ENCODE measurements at regions not wholly inside any gene's neighbourhood (a gene's known extent, or its start where the extent isn't known, plus 50 kb on each side); places are given as distances from the start of the nearest gene placed in this dataset.
A peak's percentile ranks its signal among the peaks of the same experiment; 100 is the strongest.

DNA sequence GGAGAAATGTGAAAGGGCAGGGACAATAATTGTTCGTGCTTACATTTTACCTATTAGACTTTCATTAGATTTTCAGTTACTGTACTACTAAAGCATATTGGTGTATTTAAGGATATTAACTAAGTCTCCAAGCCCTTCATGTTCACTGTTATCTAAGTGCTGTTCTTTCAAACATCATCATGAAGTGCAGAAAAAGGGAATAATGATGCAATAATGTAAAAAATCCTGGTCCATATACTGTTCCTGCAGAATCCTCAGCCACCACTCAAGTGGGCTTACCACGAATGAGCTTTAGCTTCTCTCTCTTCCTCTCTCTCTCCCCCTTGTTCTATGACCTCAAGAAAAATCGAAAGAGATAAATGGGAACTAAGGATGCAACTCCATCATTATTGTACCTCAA lies 600.7 kb downstream of the UTRN start:
- H4K20me1 ChIP-seq (ENCODE audit: insufficient read depth, low read length), result no peaks in the 10 kb centered on the region
- H3K4me2 ChIP-seq (ENCODE audit: low read depth, low read length), result no peak overlapping the region
- peaks cover 15% of the 10 kb centered on the region for H3K4me1 ChIP-seq (ENCODE audit: insufficient read depth, low read length)
- H3K79me2 ChIP-seq (ENCODE audit: insufficient read depth, low read length), result no peaks in the 10 kb centered on the region
- in situ Hi-C loops (cut with HindIII; ENCODE audit: extremely low pct_ligation_motif_present, low pct_unique_long_range_greater_than_20kb), result no loop called here
- ATAC-seq (no peak), DNase-seq (ENCODE audit: low spot score) (no peak), FAIRE-seq (no peak)
- TF ChIP-seq, protein P1, sequence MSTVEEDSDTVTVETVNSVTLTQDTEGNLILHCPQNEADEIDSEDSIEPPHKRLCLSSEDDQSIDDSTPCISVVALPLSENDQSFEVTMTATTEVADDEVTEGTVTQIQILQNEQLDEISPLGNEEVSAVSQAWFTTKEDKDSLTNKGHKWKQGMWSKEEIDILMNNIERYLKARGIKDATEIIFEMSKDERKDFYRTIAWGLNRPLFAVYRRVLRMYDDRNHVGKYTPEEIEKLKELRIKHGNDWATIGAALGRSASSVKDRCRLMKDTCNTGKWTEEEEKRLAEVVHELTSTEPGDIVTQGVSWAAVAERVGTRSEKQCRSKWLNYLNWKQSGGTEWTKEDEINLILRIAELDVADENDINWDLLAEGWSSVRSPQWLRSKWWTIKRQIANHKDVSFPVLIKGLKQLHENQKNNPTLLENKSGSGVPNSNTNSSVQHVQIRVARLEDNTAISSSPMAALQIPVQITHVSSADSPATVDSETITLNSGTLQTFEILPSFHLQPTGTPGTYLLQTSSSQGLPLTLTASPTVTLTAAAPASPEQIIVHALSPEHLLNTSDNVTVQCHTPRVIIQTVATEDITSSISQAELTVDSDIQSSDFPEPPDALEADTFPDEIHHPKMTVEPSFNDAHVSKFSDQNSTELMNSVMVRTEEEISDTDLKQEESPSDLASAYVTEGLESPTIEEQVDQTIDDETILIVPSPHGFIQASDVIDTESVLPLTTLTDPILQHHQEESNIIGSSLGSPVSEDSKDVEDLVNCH (CRISPR knock-in tag; IDR thresholded peaks at IDR 0.05), result no peak
- TF ChIP-seq PHF8 (CRISPR knock-in tag; IDR thresholded peaks at IDR 0.05) (no peak), HNF4A (CRISPR knock-in tag; IDR thresholded peaks at IDR 0.05) (no peak), ZNF24 (IDR thresholded peaks at IDR 0.05) (no peak), ZNF337 (CRISPR knock-in tag; IDR thresholded peaks at IDR 0.05; ENCODE audit: borderline replicate concordance, low read depth) (no peak), CEBPB (IDR thresholded peaks at IDR 0.05; ENCODE audit: borderline replicate concordance, low read depth, low read length) (peak; percentile 42; the same call in 1 of the 2 replicates), ZSCAN21 (CRISPR knock-in tag; IDR thresholded peaks at IDR 0.05; ENCODE audit: borderline replicate concordance) (no peak), ZNF83 (CRISPR knock-in tag; IDR thresholded peaks at IDR 0.05; ENCODE audit: borderline replicate concordance) (no peak), ATF7 (IDR thresholded peaks at IDR 0.05) (peak; percentile 84), ATF7 (CRISPR knock-in tag; IDR thresholded peaks at IDR 0.05) (no peak), SP5 (CRISPR knock-in tag; IDR thresholded peaks at IDR 0.05; ENCODE audit: borderline replicate concordance, low read depth) (no peak), DMAP1 (CRISPR knock-in tag; IDR thresholded peaks at IDR 0.05) (no peak), ZNF256 (CRISPR knock-in tag; conservative IDR thresholded peaks at IDR 0.05) (no peak), SALL1 (CRISPR knock-in tag; IDR thresholded peaks at IDR 0.05) (no peak), ZNF782 (CRISPR knock-in tag; IDR thresholded peaks at IDR 0.05; ENCODE audit: borderline replicate concordance) (no peak)
- TF ChIP-seq, protein P2, sequence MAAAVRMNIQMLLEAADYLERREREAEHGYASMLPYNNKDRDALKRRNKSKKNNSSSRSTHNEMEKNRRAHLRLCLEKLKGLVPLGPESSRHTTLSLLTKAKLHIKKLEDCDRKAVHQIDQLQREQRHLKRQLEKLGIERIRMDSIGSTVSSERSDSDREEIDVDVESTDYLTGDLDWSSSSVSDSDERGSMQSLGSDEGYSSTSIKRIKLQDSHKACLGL (CRISPR knock-in tag; IDR thresholded peaks at IDR 0.05), result no peak
- TF ChIP-seq, protein P3, sequence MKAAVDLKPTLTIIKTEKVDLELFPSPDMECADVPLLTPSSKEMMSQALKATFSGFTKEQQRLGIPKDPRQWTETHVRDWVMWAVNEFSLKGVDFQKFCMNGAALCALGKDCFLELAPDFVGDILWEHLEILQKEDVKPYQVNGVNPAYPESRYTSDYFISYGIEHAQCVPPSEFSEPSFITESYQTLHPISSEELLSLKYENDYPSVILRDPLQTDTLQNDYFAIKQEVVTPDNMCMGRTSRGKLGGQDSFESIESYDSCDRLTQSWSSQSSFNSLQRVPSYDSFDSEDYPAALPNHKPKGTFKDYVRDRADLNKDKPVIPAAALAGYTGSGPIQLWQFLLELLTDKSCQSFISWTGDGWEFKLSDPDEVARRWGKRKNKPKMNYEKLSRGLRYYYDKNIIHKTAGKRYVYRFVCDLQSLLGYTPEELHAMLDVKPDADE (CRISPR knock-in tag; IDR thresholded peaks at IDR 0.05), result no peak
- TF ChIP-seq, protein P4, sequence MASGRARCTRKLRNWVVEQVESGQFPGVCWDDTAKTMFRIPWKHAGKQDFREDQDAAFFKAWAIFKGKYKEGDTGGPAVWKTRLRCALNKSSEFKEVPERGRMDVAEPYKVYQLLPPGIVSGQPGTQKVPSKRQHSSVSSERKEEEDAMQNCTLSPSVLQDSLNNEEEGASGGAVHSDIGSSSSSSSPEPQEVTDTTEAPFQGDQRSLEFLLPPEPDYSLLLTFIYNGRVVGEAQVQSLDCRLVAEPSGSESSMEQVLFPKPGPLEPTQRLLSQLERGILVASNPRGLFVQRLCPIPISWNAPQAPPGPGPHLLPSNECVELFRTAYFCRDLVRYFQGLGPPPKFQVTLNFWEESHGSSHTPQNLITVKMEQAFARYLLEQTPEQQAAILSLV (CRISPR knock-in tag; IDR thresholded peaks at IDR 0.05; ENCODE audit: borderline replicate concordance), result no peak
- peaks cover 2 to 6% of the 10 kb centered on the region in 2 experiments; a peak in 2 of 5 replicates for H3K27me3 ChIP-seq (ENCODE audit: control insufficient read depth in 1 of 2, insufficient read depth in 2 of 2, low read length in 2 of 2)
- H3K4me3 ChIP-seq (replicated peaks in 1 of 3; ENCODE audit: insufficient read depth in 1 of 3, low read depth in 2 of 3, low read length in 3 of 3), result no peak overlapping the region
- no peaks in the 10 kb centered on the region for H3K36me3 ChIP-seq (replicated peaks in 1 of 2; ENCODE audit: control insufficient read depth in 1 of 2, insufficient read depth in 2 of 2, low read length in 2 of 2)
- 16% methylated on average over 3 of the region's 3 CpGs for WGBS (ENCODE audit: low lambda C conversion rate)
- no peak overlapping the region for H3K27ac ChIP-seq (ENCODE audit: extremely low read length, insufficient read depth, low read length)
- no peaks in the 10 kb centered on the region for H3K9me3 ChIP-seq (ENCODE audit: low read length)
- CTCF ChIA-PET (ENCODE audit: low intra/inter-chr PET ratio, low total read pairs), result no interaction called here
- no TSS peak for BruUV-seq (replicated peaks)
- intact Hi-C loops (cut with micrococcal nuclease; ENCODE audit: unreplicated experiment), result no loop called here
- no peak overlapping the region for H3K9ac ChIP-seq (ENCODE audit: insufficient read depth, low read depth, low read length)
- POLR2A ChIA-PET, result no interaction called here
- H2AFZ ChIP-seq (ENCODE audit: low read length), result no peak overlapping the region

Data from HepG2 (cell line).